GM12874 (cell line): ENCODE measurements at regions not wholly inside any gene's neighbourhood (a gene's known extent, or its start where the extent isn't known, plus 50 kb on each side); places are given as distances from the start of the nearest gene placed in this dataset.

Source experiments
- CTCF ChIP-seq: IDR thresholded peaks from 2 replicates; pipeline ENCODE4 v1.5.1; 2011; ENCODE audit warnings: low read depth, mild to moderate bottlenecking, control low read depth, low read length, moderate library complexity; ENCODE audit not compliant: insufficient read depth

GRCh38 chr6:81630719-81631118 is 121.8 kb downstream of the TENT5A start:
- TF ChIP-seq CTCF, result no peak

- TF ChIP-seq CTCF, result no peak
Observed at GRCh38 chr6:81625216-81625615, 127.3 kb downstream of the TENT5A start.

DNA sequence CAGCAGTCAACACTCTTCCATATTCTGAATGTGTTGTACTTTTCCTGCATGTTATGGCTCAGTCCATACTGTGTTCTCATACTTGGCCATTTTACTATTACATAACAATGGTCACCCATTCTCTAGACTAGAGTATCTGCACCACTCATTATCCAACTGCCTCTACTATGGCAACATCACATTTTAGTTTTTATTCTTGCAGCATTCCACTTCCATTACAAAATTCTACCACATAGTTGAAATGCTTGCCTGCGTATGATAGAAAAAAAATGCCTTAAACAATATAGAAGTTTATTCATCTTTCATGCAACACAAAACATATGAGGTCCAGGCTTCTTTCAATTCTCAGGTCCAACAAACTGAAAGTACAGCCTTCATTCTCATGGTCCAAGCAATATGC is 128.0 kb downstream of the TENT5A start:
- TF ChIP-seq CTCF, result no peak

DNA sequence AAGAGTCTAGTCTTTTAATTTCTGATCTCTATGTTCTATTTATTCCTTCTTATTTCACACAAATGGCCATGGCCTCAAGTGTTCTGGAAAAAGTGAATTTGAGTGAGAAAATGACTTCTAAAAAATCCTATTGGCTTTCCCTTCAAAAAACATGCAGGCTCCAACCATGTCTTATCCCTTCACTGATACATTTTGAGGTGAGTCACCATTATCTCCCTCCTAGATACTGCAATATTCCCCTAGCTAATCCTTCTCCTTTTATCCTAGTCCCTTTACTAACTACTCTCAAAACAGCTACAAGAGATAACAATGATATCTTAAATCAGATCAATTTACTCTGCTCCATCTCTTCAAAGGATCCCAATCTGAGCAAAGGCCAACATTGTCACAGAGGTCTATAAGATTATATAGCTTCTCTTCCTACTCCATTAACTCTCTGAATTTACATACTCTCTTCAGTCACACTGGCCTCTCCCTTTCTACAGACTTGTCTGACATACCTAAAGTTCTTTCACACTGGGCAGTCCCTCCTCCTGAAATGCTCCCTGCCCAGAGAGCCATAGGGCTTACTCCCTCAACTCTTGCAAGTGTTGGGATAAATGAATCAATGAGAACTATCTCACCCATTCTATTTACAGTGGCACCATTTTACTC is 129.2 kb downstream of the TENT5A start:
- no peak for TF ChIP-seq CTCF

DNA sequence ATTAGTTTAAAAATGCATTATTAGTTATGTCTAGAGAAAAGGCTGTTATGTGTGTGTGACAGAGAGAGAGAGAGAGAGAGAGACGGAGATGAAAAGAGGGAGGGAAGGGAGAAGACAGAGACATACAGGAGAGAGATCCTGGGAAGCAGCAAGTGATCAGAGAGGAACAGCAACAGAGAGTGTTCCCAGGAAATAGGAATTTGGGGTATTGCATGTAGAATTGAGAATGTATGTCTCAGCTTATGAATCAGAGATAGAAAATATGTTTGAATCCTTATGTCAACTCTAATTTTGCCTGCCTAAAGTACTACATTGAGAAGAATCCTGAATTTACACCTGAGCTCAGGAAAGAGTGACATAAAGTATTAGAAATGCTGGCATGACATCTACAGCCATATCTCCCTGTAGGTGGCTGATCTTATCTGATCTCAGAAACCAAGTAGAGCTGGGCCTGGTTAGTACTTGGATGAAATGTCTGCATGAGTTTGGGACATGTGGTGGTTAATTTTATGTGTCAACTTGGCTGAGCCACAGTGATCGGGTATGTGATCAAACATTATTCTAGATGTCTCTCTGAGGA is 130.6 kb downstream of the TENT5A start:
- TF ChIP-seq CTCF, result no peak

GRCh38 chr6:81614292-81614691 is 138.2 kb downstream of the TENT5A start:
- TF ChIP-seq CTCF, result no peak

- no peak for TF ChIP-seq CTCF
Observed at GRCh38 chr6:81613606-81614005, 138.9 kb downstream of the TENT5A start.

- TF ChIP-seq CTCF, result no peak
Observed at GRCh38 chr6:81612136-81612535, 140.3 kb downstream of the TENT5A start.
